ENCODE measurements at regions not wholly inside any gene's neighbourhood (a gene's known extent, or its start where the extent isn't known, plus 50 kb on each side); places are given as distances from the start of the nearest gene placed in this dataset.
A peak's percentile ranks its signal among the peaks of the same experiment; 100 is the strongest.

DNA sequence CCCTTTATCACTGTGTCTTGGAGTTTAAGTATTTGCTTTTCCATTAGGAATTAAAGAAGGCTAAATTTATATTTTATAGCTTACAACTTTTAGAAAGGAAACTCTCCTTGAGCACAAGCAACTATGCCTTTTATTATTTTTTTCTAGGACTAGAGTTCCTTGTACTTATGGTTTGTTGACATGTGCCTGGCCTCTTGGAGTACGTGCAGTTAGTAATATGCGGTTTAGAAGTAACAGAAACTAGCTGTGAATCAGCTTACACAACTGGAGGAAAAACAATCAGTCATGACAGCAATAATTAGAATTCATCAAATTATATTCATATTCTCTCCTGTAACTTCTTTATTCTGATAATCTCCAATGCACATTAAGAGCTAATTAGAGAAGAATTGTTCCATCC is 428.7 kb downstream of the AEBP2 start:
- H3K23ac ChIP-seq (ENCODE audit: low read length), result no peak overlapping the region
- H3K36me3 ChIP-seq (ENCODE audit: control insufficient read depth in 1 of 2, insufficient read depth in 2 of 2, low read length in 2 of 2), result no peaks in the 10 kb centered on the region
- H3K79me2 ChIP-seq (ENCODE audit: control insufficient read depth, insufficient read depth, low read length, poor library complexity), result no peaks in the 10 kb centered on the region
- H2BK12ac ChIP-seq (ENCODE audit: low read length), result no peak overlapping the region
- H3K4ac ChIP-seq (ENCODE audit: low read depth, low read length), result no peak overlapping the region
- no peaks in the 10 kb centered on the region for H3K9me3 ChIP-seq (ENCODE audit: insufficient read depth, low read depth, low read length)
- no peak overlapping the region for H2AFZ ChIP-seq (ENCODE audit: insufficient read depth, low read length, poor library complexity)
- no peak overlapping the region for H3K27ac ChIP-seq (ENCODE audit: low read depth, low read length)
- H4K91ac ChIP-seq (ENCODE audit: low read depth, low read length), result no peak overlapping the region
- H3K4me2 ChIP-seq (ENCODE audit: low read length), result no peak overlapping the region
- no peaks in the 10 kb centered on the region for H3K27me3 ChIP-seq (ENCODE audit: insufficient read depth, low read length)
- no peak overlapping the region for H4K8ac ChIP-seq (ENCODE audit: low read depth, low read length)
- H3K14ac ChIP-seq (ENCODE audit: low read length), result no peak overlapping the region
- no peak overlapping the region for H2BK120ac ChIP-seq (ENCODE audit: insufficient read depth, low read length, poor library complexity)
- no CpG with 5 or more reads among the region's 2 CpGs for WGBS (ENCODE audit: extremely low coverage, insufficient coverage, insufficient read length)
- no peak overlapping the region for H4K12ac ChIP-seq (ENCODE audit: low read depth, low read length)
- H3K4me3 ChIP-seq (ENCODE audit: low read depth, low read length), result no peak overlapping the region
- no peak overlapping the region for H2BK5ac ChIP-seq (ENCODE audit: low read depth, low read length, poor library complexity)
- H2AK5ac ChIP-seq (ENCODE audit: low read length), result no peak overlapping the region
- H3K79me1 ChIP-seq (ENCODE audit: low read length), result no peaks in the 10 kb centered on the region
- no peak overlapping the region for H3K9ac ChIP-seq (ENCODE audit: low read length)
- H3K18ac ChIP-seq (ENCODE audit: low read length), result no peak overlapping the region
- DNase-seq, result no peak
- H3K4me1 ChIP-seq (ENCODE audit: control insufficient read depth in 1 of 2, insufficient read depth in 2 of 2, low read length in 2 of 2), result no peaks in the 10 kb centered on the region

DNA sequence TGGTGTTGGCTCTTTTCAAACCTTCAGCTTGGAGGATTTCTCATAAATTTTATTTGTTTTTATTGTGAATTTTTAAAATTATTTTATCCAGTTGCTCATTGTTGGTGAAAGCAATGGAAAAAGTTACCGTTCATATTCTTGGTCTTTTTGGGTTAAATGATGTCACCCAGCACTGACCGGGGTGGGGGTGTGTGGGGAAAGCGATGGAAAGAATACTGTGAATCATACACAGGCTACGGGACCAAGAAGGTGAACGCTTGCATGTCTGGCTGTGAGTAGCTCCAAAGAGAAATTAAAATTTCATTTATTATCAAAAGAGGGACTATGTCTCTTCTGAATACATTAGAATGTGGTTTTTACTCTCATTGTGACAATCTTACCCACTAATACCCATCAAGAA is 430.1 kb downstream of the AEBP2 start:
- Histone ChIP-seq H3K9ac (ENCODE audit: low read length) (no peak overlapping the region), H2AFZ (ENCODE audit: insufficient read depth, low read length, poor library complexity) (no peak overlapping the region), H4K12ac (ENCODE audit: low read depth, low read length) (no peak overlapping the region), H2BK12ac (ENCODE audit: low read length) (no peak overlapping the region), H3K23ac (ENCODE audit: low read length) (no peak overlapping the region), H4K8ac (ENCODE audit: low read depth, low read length) (no peak overlapping the region), H3K4me2 (ENCODE audit: low read length) (no peak overlapping the region), H3K79me1 (ENCODE audit: low read length) (no peaks in the 10 kb centered on the region), H3K18ac (ENCODE audit: low read length) (no peak overlapping the region), H2BK120ac (ENCODE audit: insufficient read depth, low read length, poor library complexity) (no peak overlapping the region), H3K9me3 (ENCODE audit: insufficient read depth, low read depth, low read length) (no peaks in the 10 kb centered on the region), H3K27me3 (ENCODE audit: insufficient read depth, low read length) (no peaks in the 10 kb centered on the region), H3K4me3 (ENCODE audit: low read depth, low read length) (no peak overlapping the region), H3K14ac (ENCODE audit: low read length) (no peak overlapping the region), H2BK5ac (ENCODE audit: low read depth, low read length, poor library complexity) (no peak overlapping the region), H2AK5ac (ENCODE audit: low read length) (no peak overlapping the region), H3K4me1 (ENCODE audit: control insufficient read depth in 1 of 2, insufficient read depth in 2 of 2, low read length in 2 of 2) (no peaks in the 10 kb centered on the region), H3K4ac (ENCODE audit: low read depth, low read length) (no peak overlapping the region), H4K91ac (ENCODE audit: low read depth, low read length) (no peak overlapping the region), H3K27ac (ENCODE audit: low read depth, low read length) (no peak overlapping the region), H3K79me2 (ENCODE audit: control insufficient read depth, insufficient read depth, low read length, poor library complexity) (no peaks in the 10 kb centered on the region), H3K36me3 (ENCODE audit: control insufficient read depth in 1 of 2, insufficient read depth in 2 of 2, low read length in 2 of 2) (no peaks in the 10 kb centered on the region)
- WGBS (ENCODE audit: extremely low coverage, insufficient coverage, insufficient read length), result no CpG with 5 or more reads among the region's 5 CpGs
- DNase-seq, result no peak

DNA sequence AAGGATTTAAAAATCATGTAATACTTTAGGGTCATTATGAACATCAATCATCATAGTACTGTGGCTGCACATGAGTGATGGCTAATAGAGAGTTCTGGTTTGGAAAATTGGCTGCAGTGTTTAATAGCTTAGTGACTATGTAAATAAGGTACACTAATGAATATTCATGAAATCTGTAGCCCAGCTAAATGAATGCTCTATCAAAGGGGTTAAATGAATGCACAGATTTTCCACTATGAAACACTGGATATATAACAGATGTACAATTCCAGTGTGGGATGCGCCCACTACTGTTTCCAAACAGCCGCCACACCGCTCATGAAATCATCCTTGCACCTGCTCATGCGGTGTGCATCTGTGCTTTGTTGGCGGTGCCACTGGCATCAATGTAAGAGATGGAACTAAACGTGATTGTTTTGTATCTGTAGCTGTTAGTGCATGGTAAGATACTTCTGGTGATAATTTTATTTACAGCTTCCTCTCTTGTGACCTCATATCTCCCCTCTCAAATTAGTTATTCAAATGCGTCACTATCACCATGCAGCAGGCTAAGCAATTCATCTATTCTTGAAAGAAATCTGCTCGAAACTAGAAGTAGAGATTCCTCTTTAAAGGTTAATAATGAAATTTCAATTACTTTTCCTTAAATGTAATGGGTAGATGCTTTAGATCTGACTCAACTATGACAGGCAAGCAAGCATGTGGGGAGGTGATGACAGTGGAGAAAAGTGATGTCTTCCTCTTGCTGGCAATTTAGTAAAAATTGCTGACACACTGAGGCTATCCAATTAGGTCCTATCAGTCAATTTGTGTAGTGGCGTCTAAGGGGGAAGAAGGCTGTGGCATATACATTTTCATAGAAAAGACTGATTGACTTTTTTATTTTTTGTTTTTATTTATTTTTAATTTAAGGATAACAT is 433.6 kb downstream of the AEBP2 start:
- no peaks in the 10 kb centered on the region for H3K36me3 ChIP-seq (ENCODE audit: control insufficient read depth in 1 of 2, insufficient read depth in 2 of 2, low read length in 2 of 2)
- no peak overlapping the region for H3K23ac ChIP-seq (ENCODE audit: low read length)
- H2BK12ac ChIP-seq (ENCODE audit: low read length), result no peak overlapping the region
- no peak overlapping the region for H2AK5ac ChIP-seq (ENCODE audit: low read length)
- H3K4me2 ChIP-seq (ENCODE audit: low read length), result no peak overlapping the region
- H2AFZ ChIP-seq (ENCODE audit: insufficient read depth, low read length, poor library complexity), result no peak overlapping the region
- WGBS (ENCODE audit: extremely low coverage, insufficient coverage, insufficient read length), result no CpG with 5 or more reads among the region's 9 CpGs
- H3K4me1 ChIP-seq (ENCODE audit: control insufficient read depth in 1 of 2, insufficient read depth in 2 of 2, low read length in 2 of 2), result no peaks in the 10 kb centered on the region
- H4K12ac ChIP-seq (ENCODE audit: low read depth, low read length), result no peak overlapping the region
- no peak overlapping the region for H3K18ac ChIP-seq (ENCODE audit: low read length)
- H3K79me2 ChIP-seq (ENCODE audit: control insufficient read depth, insufficient read depth, low read length, poor library complexity), result no peaks in the 10 kb centered on the region
- H2BK120ac ChIP-seq (ENCODE audit: insufficient read depth, low read length, poor library complexity), result no peak overlapping the region
- H3K9me3 ChIP-seq (ENCODE audit: insufficient read depth, low read depth, low read length), result no peaks in the 10 kb centered on the region
- H3K79me1 ChIP-seq (ENCODE audit: low read length), result no peaks in the 10 kb centered on the region
- no peak overlapping the region for H4K91ac ChIP-seq (ENCODE audit: low read depth, low read length)
- H3K14ac ChIP-seq (ENCODE audit: low read length), result no peak overlapping the region
- H3K27me3 ChIP-seq (ENCODE audit: insufficient read depth, low read length), result no peaks in the 10 kb centered on the region
- no peak overlapping the region for H4K8ac ChIP-seq (ENCODE audit: low read depth, low read length)
- H3K4ac ChIP-seq (ENCODE audit: low read depth, low read length), result no peak overlapping the region
- H3K27ac ChIP-seq (ENCODE audit: low read depth, low read length), result no peak overlapping the region
- no peak overlapping the region for H2BK5ac ChIP-seq (ENCODE audit: low read depth, low read length, poor library complexity)
- H3K9ac ChIP-seq (ENCODE audit: low read length), result no peak overlapping the region
- DNase-seq, result no peak
- no peak overlapping the region for H3K4me3 ChIP-seq (ENCODE audit: low read depth, low read length)

DNA sequence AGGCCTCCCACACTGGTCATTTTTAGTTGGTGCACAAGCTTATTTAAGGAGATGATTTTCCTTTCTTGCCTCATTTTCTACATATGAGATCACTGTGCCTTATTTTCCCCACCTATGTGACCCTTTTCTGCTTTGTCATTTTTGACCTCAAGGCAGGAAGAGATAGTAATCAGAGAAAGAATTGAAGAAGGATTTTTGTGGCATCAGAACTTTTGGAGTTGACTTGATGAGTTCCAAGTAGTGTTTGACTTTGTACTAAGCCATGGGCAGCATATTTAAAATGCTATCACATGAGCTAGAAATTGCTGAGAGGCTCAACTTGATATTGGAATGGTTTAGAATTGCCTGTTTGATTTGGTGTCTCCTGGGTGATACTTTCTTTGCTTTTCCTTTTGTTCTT is 440.8 kb downstream of the AEBP2 start:
- no peaks in the 10 kb centered on the region for H3K4me1 ChIP-seq (ENCODE audit: control insufficient read depth in 1 of 2, insufficient read depth in 2 of 2, low read length in 2 of 2)
- no peak overlapping the region for H3K9ac ChIP-seq (ENCODE audit: low read length)
- no peak overlapping the region for H3K27ac ChIP-seq (ENCODE audit: low read depth, low read length)
- H2BK12ac ChIP-seq (ENCODE audit: low read length), result no peak overlapping the region
- H4K12ac ChIP-seq (ENCODE audit: low read depth, low read length), result no peak overlapping the region
- no peak overlapping the region for H2BK120ac ChIP-seq (ENCODE audit: insufficient read depth, low read length, poor library complexity)
- no peak overlapping the region for H3K14ac ChIP-seq (ENCODE audit: low read length)
- no peaks in the 10 kb centered on the region for H3K27me3 ChIP-seq (ENCODE audit: insufficient read depth, low read length)
- H4K91ac ChIP-seq (ENCODE audit: low read depth, low read length), result no peak overlapping the region
- no peak overlapping the region for H2AFZ ChIP-seq (ENCODE audit: insufficient read depth, low read length, poor library complexity)
- H3K9me3 ChIP-seq (ENCODE audit: insufficient read depth, low read depth, low read length), result no peaks in the 10 kb centered on the region
- no peaks in the 10 kb centered on the region for H3K36me3 ChIP-seq (ENCODE audit: control insufficient read depth in 1 of 2, insufficient read depth in 2 of 2, low read length in 2 of 2)
- no peak overlapping the region for H3K23ac ChIP-seq (ENCODE audit: low read length)
- H3K4ac ChIP-seq (ENCODE audit: low read depth, low read length), result no peak overlapping the region
- no peak overlapping the region for H2AK5ac ChIP-seq (ENCODE audit: low read length)
- H3K4me2 ChIP-seq (ENCODE audit: low read length), result no peak overlapping the region
- no peak overlapping the region for H4K8ac ChIP-seq (ENCODE audit: low read depth, low read length)
- no peaks in the 10 kb centered on the region for H3K79me2 ChIP-seq (ENCODE audit: control insufficient read depth, insufficient read depth, low read length, poor library complexity)
- H3K79me1 ChIP-seq (ENCODE audit: low read length), result no peaks in the 10 kb centered on the region
- no peak overlapping the region for H2BK5ac ChIP-seq (ENCODE audit: low read depth, low read length, poor library complexity)
- H3K4me3 ChIP-seq (ENCODE audit: low read depth, low read length), result no peak overlapping the region
- no peak overlapping the region for H3K18ac ChIP-seq (ENCODE audit: low read length)
- DNase-seq, result peak in 1 of 2 donors; percentile 80
